SK-N-SH (cell line): ENCODE measurements at regions not wholly inside any gene's neighbourhood (a gene's known extent, or its start where the extent isn't known, plus 50 kb on each side); places are given as distances from the start of the nearest gene placed in this dataset.

ENCODE experiments used
- CTCF ChIA-PET: fragments of 300-600, 350-600 bp; formaldehyde crosslinking; extraction: SDS; loops from one replicate; lab custom pipeline; 2021; lab: Yijun Ruan, JAX
- POLR2A ChIA-PET: fragments of 350-600 bp; sonication (Branson Sonifier 250); formaldehyde crosslinking; extraction: SDS; loops from one replicate; lab custom pipeline; 2020; ENCODE audit warnings: antibody characterized with exemption, inconsistent platforms; lab: Yijun Ruan, JAX
- DNase-seq: peaks from one replicate; pipeline ENCODE4 v3.0.0; 2012
- H2AFZ ChIP-seq: fragments of 200-600 bp; sonication (generic); 2 replicates; pipeline ENCODE4 v1.8.1; 2016; ENCODE audit warnings: antibody characterized with exemption, mild to moderate bottlenecking, low read depth
- H3F3A ChIP-seq: fragments of 200-600 bp; sonication (generic); replicated peaks from 2 replicates; pipeline ENCODE3; 2016; ENCODE audit warnings: antibody characterized with exemption, mild to moderate bottlenecking; ENCODE audit not compliant: insufficient read depth
- H3K27ac ChIP-seq, 2 experiments: fragments of 200-500 bp in 1 of 2; fragments of 200-600 bp in 1 of 2; sonication (Bioruptor generic) in 1 of 2; sonication (generic), shearing (Covaris generic) in 1 of 2; 2 replicates each; pipeline versions ENCODE4 v1.5.1 to v1.6.1; 2014 to 2016; ENCODE audit warnings: low read depth in 2 of 2, inconsistent platforms in 1 of 2, low read length in 1 of 2, mild to moderate bottlenecking in 1 of 2, mixed read lengths in 1 of 2
- H3K27me3 ChIP-seq: fragments of 200-600 bp; sonication (generic), shearing (Covaris generic); 2 replicates; pipeline ENCODE4 v1.6.1; 2016; ENCODE audit warnings: mixed run types; ENCODE audit not compliant: insufficient read depth
- H3K36me3 ChIP-seq, 2 experiments: fragments of 200-500 bp in 1 of 2; fragments of 200-600 bp in 1 of 2; sonication (Bioruptor generic) in 1 of 2; sonication (generic) in 1 of 2; replicated peaks in 1 of 2; 2 replicates each; pipeline versions ENCODE3 to v1.5.1; 2014 to 2016; ENCODE audit warnings: low read length in 1 of 2, mild to moderate bottlenecking in 1 of 2; ENCODE audit not compliant: insufficient read depth in 2 of 2, control insufficient read depth in 1 of 2
- H3K4me1 ChIP-seq, 2 experiments: fragments of 200-500 bp in 1 of 2; fragments of 200-600 bp in 1 of 2; sonication (Bioruptor generic) in 1 of 2; sonication (generic), shearing (Covaris generic) in 1 of 2; 2 replicates each; pipeline versions ENCODE4 v1.5.1 to v1.6.1; 2014 to 2016; ENCODE audit warnings: low read depth in 1 of 2, low read length in 1 of 2, mixed run types in 1 of 2; ENCODE audit not compliant: insufficient read depth in 2 of 2, control insufficient read depth in 1 of 2
- H3K4me2 ChIP-seq: fragments of 200-600 bp; sonication (generic), shearing (Covaris generic); 2 replicates; pipeline ENCODE4 v1.6.1; 2017; ENCODE audit warnings: mixed run types
- H3K4me3 ChIP-seq, 2 experiments: fragments of 200-500 bp in 1 of 2; fragments of 200-600 bp in 1 of 2; sonication (Bioruptor generic) in 1 of 2; sonication (generic), shearing (Covaris generic) in 1 of 2; 2 replicates each; pipeline versions ENCODE4 v1.5.1 to v1.8.1; 2014 to 2016; ENCODE audit warnings: low read depth in 2 of 2, inconsistent platforms in 1 of 2, low read length in 1 of 2, mild to moderate bottlenecking in 1 of 2, mixed read lengths in 1 of 2, moderate library complexity in 1 of 2
- H3K79me2 ChIP-seq: fragments of 200-600 bp; sonication (generic); 2 replicates; pipeline ENCODE4 v1.8.1; 2017; ENCODE audit warnings: mild to moderate bottlenecking; ENCODE audit not compliant: insufficient read depth
- H3K9ac ChIP-seq: fragments of 200-600 bp; sonication (generic); 2 replicates; pipeline ENCODE4 v1.6.1; 2017; ENCODE audit warnings: mixed run types
- H3K9me2 ChIP-seq: fragments of 200-600 bp; sonication (generic); 2 replicates; pipeline ENCODE4 v1.6.1; 2017; ENCODE audit warnings: mixed run types
- H3K9me3 ChIP-seq: fragments of 200-600 bp; sonication (generic); 2 replicates; pipeline ENCODE4 v1.6.1; 2017; ENCODE audit warnings: mixed run types, mild to moderate bottlenecking, moderate library complexity
- H4K20me1 ChIP-seq: fragments of 200-600 bp; sonication (generic); 2 replicates; pipeline ENCODE4 v1.6.1; 2017; ENCODE audit warnings: mild to moderate bottlenecking, mixed run types; ENCODE audit not compliant: insufficient read depth
- CTCF ChIP-seq: fragments of 200-600 bp; sonication (generic); IDR thresholded peaks from 2 replicates; pipeline ENCODE4 v1.6.1; 2017; ENCODE audit warnings: antibody characterized with exemption, mild to moderate bottlenecking, moderate library complexity
- ELF1 ChIP-seq: IDR thresholded peaks from 2 replicates; pipeline ENCODE4 v1.4.0; 2012
- FOXM1 ChIP-seq: IDR thresholded peaks from 2 replicates; pipeline ENCODE4 v1.4.0; 2012; ENCODE audit warnings: low read depth, mild to moderate bottlenecking
- GABPA ChIP-seq: IDR thresholded peaks from 2 replicates; pipeline ENCODE4 v1.4.0; 2012; ENCODE audit warnings: low read depth, mild to moderate bottlenecking
- GATA2 ChIP-seq: sonication (generic); formaldehyde crosslinking; IDR thresholded peaks from 2 replicates; pipeline ENCODE4 v1.5.0; 2020; ENCODE audit warnings: mild to moderate bottlenecking, missing genetic modification reagents
- POLR2AphosphoS5 ChIP-seq: IDR thresholded peaks from 2 replicates; pipeline ENCODE4 v1.6.1; 2012; ENCODE audit warnings: low read depth, low read length
- RAD21 ChIP-seq: IDR thresholded peaks from 2 replicates; pipeline ENCODE4 v1.6.1; 2012; ENCODE audit warnings: mild to moderate bottlenecking, low read length
- RCOR1 ChIP-seq: fragments of 150-350 bp; IDR thresholded peaks from 2 replicates; pipeline ENCODE4 v1.6.1; 2017; ENCODE audit warnings: antibody characterized with exemption, low read length
- SIN3A ChIP-seq: IDR thresholded peaks from 2 replicates; pipeline ENCODE4 v1.6.1; 2012; ENCODE audit warnings: low read depth, mild to moderate bottlenecking, low read length, moderate library complexity, borderline replicate concordance
- SMC3 ChIP-seq: IDR thresholded peaks from 2 replicates; pipeline ENCODE4 v1.6.1; 2012; ENCODE audit warnings: low read depth, low read length, improper control_type of control experiment
- TCF12 ChIP-seq: IDR thresholded peaks from 2 replicates; pipeline ENCODE4 v1.4.0; 2012
- USF2 ChIP-seq: fragments of 150-350 bp; IDR thresholded peaks from 2 replicates; pipeline ENCODE4 v1.6.1; 2017; ENCODE audit warnings: antibody characterized with exemption, low read length, low read depth, borderline replicate concordance
- ZBTB33 ChIP-seq: IDR thresholded peaks from 2 replicates; pipeline ENCODE4 v1.4.0; 2012; ENCODE audit warnings: low read depth, borderline replicate concordance

GRCh38 chr1:188364927-188365449 lies 1536.2 kb downstream of the PLA2G4A start (continued):
- TF ChIP-seq RCOR1 (no peak), USF2 (no peak), TCF12 (no peak), FOXM1 (no peak), ELF1 (no peak), GABPA (no peak)
- TF ChIP-seq, all 33 proteins: peak for 0

GRCh38 chr1:188365874-188366273 lies 1537.1 kb downstream of the PLA2G4A start:
- Histone ChIP-seq H2AFZ (no peak overlapping the region), H3K9me3 (no peaks in the 10 kb centered on the region), H3K9me2 (no peaks in the 10 kb centered on the region), H3K36me3 (no peaks in the 10 kb centered on the region), H3K27ac (no peak overlapping the region), H3K4me1 (peaks cover 0 to under 1% of the 10 kb centered on the region in 2 experiments; a peak in 2 of 4 replicates), H3K79me2 (no peaks in the 10 kb centered on the region), H3K9ac (no peak overlapping the region), H3K27me3 (no peaks in the 10 kb centered on the region), H3F3A (no peaks in the 10 kb centered on the region), H3K4me2 (no peak overlapping the region), H3K4me3 (no peak overlapping the region), H4K20me1 (no peaks in the 10 kb centered on the region)
- CTCF ChIA-PET, result no interaction called here
- no peak for DNase-seq
- POLR2A ChIA-PET, result no interaction called here
- TF ChIP-seq SMC3 (no peak), POLR2AphosphoS5 (no peak), CTCF (peak; percentile 30; the same call in 1 of the 2 replicates), ZBTB33 (no peak), SIN3A (no peak), RAD21 (no peak), ELF1 (no peak), GATA2 (no peak)
